ENCODE measurements at regions not wholly inside any gene's neighbourhood (a gene's known extent, or its start where the extent isn't known, plus 50 kb on each side); places are given as distances from the start of the nearest gene placed in this dataset.

DNA sequence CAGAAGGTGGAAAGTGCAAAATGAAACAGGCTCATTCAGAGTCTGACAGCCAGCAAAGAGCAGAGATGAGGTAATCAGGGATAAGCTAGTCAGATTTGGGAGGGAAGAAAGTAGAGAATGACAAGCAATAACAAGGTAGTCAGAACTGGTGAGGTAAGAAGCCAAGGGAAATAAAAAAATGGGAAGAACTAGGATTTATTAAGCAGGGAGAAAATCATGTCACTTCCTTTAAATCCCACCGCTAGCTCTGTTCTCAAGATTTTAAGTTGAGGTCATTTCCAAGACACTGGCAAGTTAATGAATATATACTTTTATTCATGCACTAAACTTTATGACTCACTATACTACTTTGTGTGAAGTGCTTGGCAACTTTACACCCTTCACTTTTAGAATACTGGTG is 1106.8 kb downstream of the IGSF11 start:
- no peak for DNase-seq

DNA sequence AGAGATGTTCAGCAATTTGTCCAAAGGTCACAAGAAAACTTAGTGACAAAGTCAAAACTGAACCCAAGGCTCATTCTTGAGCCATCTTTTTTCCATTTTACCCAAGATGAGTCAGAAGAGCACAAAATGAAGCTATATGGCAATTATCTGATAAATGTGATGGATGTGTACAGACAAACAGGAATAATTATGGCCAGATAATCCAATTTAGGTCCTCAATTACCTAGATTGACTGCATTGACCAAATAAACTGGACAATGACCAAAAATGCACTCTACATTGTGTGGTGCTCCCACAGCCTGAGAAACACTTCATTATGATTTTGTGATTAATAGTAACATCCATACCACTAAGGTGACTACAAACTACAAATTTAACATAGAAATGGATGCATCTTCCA is 1105.8 kb downstream of the IGSF11 start:
- DNase-seq = no peak

DNA sequence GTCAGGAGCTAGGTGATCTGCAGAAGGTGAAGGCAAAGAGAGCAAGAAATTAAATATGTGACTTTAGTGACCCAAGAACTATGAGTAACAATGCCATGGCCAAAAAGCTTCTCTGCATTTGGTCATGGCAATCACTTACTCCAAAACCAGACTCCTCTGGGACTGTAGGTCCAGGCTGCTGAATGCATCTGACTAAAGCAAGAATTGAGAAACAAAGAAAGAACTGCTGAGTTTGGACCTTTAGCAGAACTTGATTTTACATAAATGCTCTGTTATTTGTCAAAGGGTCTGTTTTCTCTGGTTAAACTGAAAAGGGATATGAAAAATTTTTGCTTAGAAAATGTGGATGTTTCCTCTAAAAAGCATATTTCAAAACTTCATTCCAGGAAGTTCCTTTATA is 1102.2 kb downstream of the IGSF11 start:
- DNase-seq = no peak

DNA sequence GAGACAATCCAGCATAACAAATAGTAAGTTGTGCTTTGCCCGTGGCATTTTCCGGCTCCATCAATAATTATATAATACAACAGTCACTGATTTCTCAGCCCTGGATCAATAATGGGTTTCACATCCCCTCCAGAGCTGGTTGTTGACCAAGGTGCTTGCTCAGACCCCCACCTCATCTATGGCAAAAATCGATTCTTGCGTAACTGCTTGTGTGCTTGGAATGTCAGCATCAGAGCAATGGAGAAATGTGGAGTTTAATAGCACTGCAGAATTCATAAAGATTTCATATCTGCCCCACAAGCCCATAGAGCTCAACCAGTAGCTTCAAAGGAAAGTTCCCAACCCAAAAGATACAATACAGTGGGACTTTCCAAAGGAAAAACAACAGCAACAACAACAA is 1098.5 kb downstream of the IGSF11 start:
- DNase-seq = no peak

DNA sequence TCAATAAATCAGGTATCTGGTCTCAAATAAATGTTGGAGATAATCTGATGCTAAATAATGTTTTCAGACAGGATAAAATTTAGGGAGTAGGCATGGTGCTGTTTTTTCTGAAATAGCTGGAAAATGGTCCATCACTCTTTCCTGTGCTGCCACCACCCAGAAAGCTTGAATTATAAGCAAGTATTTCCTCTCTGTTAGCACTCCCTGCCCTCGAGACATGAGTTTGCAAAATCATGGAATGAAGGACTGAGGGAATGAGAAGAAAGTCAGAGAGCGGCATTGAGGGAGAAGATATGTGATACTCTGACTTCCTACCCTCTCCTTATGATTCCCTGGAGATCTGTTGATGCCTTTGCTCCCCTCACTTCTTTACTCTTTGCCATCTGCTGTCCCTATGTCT is 1095.7 kb downstream of the IGSF11 start:
- no peak for DNase-seq

DNA sequence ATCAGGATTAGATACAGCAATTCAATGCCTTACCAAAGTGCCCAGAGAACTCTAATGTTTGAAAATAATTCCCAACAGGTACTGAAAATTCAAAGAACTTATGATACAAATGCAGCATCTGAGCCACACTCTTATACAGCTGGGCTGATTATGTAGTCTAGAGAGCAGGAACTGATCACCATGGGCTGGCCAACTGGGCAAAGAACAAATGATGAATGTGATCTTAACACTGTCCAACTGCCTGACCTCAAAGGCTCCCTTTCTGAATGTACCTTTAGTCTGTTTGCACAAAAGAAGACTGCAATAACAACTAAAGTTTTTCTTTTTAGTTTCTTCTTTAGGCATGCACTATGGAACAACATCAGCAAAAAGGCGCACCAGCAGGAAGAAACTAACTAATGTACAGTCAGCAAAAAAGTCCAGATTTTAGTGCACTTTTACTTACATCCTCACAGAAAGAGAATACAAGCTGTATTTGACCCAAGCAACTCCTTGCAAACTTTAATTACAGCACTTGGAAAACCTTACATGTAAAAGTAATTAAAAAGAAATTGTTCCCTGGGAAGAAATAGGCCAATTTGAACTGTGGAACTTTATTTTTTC is 1095.1 kb downstream of the IGSF11 start:
- no peak for DNase-seq

DNA sequence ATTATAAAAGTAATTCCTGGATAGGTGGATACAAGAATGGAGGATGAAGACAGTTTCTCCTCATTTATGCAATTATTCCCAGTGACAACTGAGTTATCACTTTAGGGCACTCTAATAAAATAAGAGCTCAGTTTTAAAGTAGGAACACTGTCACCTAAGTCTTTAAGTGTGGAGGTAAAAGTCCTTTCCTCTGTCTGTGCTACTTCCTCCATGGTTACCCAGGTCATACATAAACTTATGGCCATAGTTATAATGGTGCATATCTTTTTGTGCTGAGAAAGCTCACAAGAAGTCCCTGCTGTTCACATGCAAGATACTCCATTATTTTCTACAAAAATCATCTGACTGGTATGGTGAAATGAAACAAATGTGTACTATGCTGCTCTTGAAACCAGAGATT is 1093.6 kb downstream of the IGSF11 start:
- DNase-seq = no peak

DNA sequence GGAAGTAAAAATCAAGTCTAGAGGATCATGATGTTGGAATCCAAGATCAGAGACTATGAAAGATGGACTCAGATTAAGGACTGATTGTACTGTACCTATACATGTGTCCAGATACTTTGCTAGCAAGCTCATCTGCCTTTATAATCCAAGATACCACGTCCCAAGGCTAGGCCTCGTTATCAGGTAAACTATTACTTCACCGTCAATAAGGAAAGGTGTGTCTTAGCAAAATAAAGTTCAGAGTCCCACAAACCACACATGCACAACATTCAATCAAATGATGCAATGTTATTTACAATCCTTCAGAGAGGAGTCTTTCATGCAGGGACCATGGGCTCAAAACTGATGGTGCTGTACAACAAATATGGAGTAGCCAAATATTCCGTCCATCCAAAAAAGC is 1092.9 kb downstream of the IGSF11 start:
- no peak for DNase-seq

DNA sequence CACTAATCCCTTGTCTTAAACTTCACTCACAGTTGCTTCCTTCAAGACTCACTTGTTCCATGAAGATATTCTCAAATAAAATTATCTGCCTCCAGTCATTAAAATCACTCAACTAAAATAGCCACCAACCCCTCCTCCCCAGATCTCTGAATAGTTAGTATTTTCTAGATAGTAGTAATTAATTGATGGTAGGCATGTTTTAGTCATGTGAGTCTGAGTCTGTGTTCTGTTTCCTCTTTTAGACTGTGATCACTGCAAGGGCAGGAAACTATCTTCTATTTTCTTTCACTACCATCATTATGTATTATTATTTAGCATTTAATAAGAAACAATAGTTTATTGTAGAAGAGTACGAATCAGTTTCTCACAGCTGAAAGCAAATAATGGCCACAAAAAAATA is 1080.5 kb downstream of the IGSF11 start:
- no peak for DNase-seq

DNA sequence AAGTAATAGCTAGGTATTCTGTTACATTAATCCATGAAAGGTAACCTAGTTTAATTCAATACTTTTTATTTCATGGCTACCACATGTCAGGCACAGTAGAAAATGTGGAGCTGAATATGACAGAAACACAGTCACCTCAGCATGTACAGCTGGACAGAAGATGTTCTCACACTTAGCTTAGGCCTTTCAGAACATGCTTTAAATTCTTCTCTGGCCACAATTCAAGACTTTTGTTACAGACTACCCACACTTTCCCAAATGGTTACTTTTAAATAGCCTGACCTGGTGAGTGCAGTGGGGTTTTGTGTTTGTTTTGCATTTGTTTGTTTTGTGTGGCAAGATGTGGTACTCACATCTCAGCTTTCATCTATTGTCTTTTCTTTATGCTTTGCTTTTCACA is 1079.5 kb downstream of the IGSF11 start:
- DNase-seq = no peak

DNA sequence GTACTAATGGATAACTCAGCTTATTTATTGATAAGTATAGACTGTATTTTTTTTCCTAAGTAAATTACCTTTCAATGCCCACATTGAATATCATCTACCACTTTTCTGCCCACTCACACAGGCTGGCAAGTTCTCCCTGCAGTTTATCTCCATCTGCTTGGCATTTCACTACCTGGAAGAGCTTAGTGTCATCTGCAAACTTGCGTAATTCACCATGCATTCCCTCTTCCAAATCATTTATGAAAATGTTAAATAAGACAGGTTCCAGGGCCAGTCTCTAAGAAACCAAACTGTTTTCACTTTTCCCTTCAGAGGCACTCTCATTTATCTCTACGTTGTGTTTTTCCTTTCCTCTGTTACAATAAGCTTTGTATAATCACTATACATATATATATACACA is 1076.6 kb downstream of the IGSF11 start:
- no peak for DNase-seq

DNA sequence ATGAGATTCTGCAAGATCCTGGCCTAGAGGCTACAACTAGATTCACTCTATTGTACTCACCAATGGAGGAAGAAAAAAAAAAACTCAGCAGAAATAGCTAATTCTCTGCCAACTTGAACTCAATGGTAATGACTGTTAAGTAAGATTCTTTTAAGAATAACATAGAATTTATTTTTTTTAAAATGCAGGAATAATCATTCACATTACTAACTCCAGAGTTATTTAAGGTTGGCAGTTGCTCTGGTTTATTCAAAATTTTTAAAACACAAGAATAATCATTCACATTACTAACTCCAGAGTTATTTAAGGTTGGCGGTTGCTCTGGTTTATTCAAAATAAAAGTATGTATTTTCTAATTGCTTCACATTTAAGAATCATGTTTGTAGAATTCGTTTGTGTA is 1071.9 kb downstream of the IGSF11 start:
- no peak for DNase-seq

DNA sequence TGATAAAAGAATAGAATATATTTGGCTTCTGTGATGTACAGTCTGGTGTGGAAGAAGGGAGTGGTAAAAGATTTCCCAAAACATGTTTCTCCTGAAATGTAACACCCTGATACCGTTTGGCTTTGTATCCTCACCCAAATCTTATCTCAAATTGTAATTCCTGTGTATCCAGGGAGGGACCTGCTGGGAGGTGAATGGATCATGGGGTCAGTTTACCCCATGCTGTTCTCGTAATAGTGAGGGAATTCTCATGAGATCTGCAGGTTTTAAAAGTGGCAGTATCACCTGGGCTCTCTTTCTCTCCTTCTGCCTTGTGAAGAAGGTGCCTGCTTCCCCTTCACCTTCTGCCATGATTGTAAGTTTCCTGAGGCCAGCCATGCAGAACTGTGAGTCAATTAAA is 1070.8 kb downstream of the IGSF11 start:
- DNase-seq = no peak

DNA sequence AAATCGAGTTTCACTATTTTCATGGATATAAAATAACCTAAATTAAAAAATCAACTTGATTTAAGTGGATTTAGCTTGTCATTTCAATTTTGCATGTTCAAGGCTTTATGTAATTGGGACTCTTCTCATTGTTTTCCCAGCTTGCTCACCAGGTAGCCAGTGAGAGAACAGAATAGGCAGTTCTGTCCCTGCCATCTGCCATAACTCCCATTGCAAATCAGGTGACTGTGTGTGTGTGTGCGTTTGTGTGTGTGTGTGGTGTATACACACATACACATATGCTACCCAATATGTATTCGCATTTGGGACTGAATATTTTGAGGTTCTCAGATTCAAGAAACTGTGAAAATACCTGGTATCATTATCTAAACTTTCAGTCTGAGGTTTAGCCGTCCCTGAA is 1069.8 kb downstream of the IGSF11 start:
- no peak for DNase-seq

DNA sequence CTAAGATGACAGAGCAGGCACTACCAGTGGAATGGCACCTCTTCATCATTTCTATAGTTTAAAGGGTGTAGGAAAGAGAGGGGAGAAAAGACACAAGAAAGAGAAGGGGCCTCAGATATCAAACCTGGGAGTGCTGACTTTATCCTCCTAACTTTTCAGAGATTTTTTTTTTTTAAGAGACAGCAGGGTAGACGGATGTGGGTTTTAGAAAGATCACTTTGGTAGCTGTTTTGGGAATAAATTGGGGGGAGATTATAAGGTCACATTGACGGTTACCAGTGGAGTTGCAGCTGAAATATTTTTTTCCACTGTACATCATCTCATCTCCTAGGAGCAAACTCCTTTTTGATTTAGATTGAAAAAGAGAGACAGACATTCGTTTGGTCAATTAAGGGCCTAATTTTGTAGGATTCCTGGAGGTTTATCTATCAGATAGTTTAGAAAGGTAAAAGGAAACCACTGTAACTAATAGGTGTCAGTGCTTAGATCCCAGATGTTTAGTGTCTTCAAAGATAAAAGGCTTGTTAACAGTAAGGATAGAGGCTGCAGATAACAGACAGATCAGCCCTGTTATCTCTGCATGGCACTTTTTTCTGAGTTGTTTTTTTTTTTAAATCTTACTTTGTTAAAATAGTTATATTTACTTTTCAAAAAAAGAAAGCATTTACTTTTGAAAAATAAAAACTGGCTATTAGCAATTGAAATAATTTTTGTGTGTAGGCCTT is 1057.0 kb downstream of the IGSF11 start:
- DNase-seq = no peak

DNA sequence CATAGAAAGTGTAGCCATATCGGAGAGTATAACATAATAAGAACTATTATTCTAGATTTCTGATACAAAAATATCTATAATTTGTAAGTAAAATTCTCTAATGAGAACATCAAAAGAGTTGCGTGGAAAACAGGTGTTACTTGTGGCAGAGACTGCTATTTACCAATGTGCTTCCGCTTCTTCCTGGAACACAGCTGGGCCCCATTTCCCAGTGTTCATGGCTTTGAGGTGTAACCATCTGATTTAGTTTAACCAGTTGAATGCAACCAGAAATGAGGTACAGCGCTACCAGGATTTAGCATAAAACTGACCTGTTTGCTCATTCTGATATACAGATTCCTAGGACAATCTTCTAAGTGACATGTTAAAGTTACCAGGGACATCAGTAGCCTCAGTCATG is 1055.2 kb downstream of the IGSF11 start:
- DNase-seq = no peak

DNA sequence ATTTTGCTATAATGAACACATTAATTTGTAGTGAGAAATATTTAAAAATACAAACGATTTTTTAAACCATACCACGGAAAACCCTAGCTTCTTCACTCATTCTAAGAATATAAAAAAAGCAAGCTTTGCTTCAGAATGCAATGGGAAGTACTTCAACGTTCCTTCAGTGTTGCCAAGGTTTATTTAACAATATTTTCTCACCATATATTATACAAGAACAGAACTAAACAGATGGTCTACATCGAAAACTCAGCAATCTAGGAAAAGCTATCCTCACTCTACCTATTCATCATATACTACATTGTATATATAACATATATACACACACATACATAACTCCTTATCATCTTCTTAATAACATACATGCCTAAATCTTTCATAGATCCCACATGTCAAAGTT is 1047.4 kb downstream of the IGSF11 start:
- no peak for DNase-seq

DNA sequence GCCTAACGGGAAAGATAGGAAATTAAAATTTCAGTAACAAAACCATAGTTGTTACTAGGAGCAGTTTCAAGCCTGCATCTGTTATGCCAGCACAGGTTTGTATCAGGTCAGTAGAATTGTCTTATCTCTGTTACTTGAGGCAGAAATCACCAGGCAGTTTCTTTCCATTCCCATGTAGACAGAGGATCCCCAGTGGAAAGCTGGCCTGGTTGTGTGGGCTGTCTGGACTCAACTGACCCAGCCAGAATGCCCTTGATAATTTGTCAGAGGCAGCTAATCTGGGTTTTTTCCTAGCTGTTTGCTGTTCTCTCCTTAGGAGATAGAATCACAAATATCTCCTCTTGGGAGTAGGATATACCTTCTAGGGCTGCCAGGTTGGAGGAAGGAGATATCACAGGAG is 1044.7 kb downstream of the IGSF11 start:
- no peak for DNase-seq

DNA sequence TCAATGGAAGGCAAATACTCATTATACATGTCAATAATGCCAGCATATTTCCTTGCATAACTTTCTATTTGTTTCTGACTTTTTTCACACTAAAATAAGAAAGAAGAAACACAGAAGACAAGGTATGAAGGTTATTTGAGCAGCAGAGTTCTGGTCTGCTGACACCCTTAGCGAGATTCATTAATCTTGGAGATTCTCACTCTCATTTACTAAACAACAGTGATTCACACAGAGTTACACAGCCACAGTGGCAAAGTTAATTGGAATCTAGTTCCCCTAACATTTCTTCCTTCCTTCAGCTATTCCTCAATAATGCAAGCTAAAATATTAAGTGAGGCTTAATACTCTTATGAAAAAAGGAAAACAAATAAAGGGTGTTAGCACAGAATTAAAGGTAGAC is 1044.0 kb downstream of the IGSF11 start:
- DNase-seq = no peak

DNA sequence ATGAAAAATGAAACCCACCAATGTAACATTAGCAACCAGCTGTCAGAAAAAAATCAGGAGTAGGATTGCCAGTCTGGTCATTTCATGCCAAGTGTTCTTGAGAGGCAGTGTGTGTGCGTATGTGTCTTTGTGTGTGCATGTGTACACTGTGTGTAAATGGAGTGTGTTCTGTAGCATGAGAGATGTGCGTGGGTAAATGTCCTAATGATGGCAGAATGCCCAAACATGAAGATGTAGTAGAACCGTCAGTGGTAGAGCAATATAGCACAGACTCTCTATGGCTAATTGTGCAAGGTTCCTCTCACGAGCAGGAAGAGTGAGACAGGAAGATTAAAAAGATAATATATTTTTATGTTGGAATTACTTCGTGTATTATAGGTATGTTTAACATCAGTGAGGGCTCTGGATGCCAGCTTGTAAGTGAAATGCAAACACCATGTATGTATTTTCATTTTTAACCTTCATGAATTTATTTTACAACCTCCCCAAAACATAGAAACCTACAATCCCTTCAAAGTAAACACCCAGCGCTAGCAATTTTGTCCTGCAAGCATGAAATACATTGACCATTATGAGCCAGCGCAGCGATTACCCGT is 1038.7 kb downstream of the IGSF11 start:
- DNase-seq = no peak

DNA sequence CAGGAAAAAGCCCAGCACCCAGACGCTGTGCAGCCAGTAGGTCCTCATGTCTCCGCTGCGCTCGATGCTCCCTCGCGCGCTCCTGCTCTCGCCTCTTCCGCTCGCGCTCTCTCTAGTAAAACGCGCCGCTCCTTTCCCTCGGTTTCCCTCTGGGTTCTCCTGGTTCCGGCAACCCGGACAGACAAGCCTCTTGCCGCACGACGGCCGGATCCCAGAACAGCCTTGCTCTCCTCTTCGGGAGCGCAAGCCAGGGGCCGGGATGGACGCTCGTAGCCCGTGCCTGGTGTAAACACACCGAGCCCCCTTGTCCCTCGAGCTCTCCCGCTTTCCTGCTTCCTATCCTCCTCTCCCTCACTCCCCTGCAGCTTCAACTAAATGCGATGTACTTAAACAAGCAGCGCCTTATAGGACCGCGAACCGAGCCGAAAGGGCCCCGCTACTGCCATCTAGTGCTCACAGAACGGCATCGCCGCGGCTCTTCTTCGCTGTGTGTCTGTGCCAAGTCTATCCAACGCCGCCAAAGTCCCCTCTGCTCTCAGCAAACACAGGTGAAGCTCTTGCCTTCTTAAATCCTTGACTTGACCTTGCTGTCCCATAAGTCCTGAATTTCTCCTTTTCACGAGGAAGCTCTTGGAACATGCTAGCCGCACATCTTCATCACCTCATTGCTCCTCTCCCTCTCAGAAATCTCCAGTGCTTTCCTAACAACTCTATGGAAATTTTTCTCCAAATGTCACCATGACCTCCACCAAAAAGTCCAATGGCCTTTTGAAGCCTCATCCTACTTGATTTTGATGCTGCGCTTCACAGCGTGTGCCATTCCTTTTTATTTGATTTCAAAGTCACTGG is 1037.2 kb downstream of the IGSF11 start:
- no peak for DNase-seq

DNA sequence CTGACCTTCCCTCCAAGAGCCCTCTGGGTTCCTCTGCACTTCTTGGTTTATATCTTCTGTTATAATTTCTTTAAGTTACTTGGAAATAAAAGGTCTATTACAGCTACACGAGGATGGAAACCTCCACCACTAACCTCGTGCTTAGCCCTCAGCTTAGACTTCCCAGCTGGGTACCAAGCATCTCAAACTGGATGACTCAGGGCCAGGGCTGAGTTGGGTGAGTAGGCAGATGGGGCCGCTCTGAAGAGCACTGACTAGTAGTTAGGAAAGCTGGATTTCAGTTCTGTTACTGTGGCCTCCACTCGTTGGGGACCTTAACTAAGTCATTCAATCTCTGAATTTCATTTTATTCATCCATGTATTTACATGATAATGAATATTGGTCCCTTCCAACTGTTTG is 1036.6 kb downstream of the IGSF11 start:
- no peak for DNase-seq

DNA sequence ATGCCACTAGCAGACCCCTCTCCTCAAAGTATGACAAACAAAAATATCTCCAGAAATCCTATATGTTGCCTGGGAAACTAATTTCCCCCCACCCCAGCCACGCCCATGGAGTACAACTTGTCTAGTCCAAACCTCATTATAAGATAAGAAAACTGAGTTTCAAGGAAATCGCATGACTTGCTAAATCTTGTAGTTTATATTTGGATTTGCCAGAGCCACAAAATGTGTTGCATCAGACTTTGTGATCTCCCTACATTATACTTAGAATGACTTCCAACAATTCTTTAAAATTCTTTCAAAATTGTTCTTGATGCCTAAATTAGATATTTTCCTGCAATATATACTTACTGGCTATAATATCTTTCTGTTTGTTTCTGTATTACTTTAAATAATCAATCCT is 1034.4 kb downstream of the IGSF11 start:
- no peak for DNase-seq

DNA sequence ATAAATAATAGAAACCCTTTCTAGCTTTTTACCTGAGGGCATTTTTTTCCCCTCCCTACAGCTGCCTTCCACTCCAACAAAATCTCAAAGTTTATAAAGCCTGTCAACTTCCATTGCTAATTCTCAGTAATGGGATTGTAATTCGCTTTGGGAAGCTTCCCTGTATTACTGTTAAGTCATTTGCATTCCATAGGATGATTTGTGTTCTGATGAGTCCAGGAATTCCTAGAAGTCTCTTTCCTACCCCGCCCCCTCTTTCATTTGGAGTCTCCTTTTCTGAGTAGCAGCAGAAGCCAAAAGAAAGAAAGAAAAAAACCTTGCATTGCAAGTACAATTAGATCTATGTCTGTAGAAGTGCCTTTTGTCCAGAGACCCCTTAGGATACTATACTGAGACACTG is 1033.3 kb downstream of the IGSF11 start:
- no peak for DNase-seq
